ENCODE measurements at regions not wholly inside any gene's neighbourhood (a gene's known extent, or its start where the extent isn't known, plus 50 kb on each side); places are given as distances from the start of the nearest gene placed in this dataset.
"Not testable (repeated sequence)": the region's sequence is repeated elsewhere in the genome, so short reads cannot be mapped to it uniquely, and the experiment has no call there.

- no peak for DNase-seq (ENCODE audit: extremely low read depth, low read depth)
Measured at GRCh38 chr15:22258009-22258397, 177.7 kb downstream of the OR4M2 start.

GRCh38 chr15:22258398-22259150 lies 178.2 kb downstream of the OR4M2 start:
- DNase-seq (ENCODE audit: extremely low read depth, low read depth) = no peak

GRCh38 chr15:22259151-22259750 lies 178.9 kb downstream of the OR4M2 start:
- not testable (repeated sequence) for DNase-seq (ENCODE audit: extremely low read depth, low read depth)

GRCh38 chr15:22259881-22260421 lies 179.6 kb downstream of the OR4M2 start:
- no peak for DNase-seq (ENCODE audit: extremely low read depth, low read depth)

- peak; percentile 100 for DNase-seq (ENCODE audit: extremely low read depth, low read depth)
Measured at GRCh38 chr15:22262613-22263020, 182.3 kb downstream of the OR4M2 start.

GRCh38 chr15:22263738-22264137 lies 183.4 kb downstream of the OR4M2 start:
- peak; percentile 75 for DNase-seq (ENCODE audit: extremely low read depth, low read depth)

- not testable (repeated sequence) for DNase-seq (ENCODE audit: extremely low read depth, low read depth)
Measured at GRCh38 chr15:22264272-22264671, 183.9 kb downstream of the OR4M2 start.

- peak; percentile 82 for DNase-seq (ENCODE audit: extremely low read depth, low read depth)
Measured at GRCh38 chr15:22265056-22265945, 185.0 kb downstream of the OR4M2 start.

- DNase-seq (ENCODE audit: extremely low read depth, low read depth) = no peak
Measured at GRCh38 chr15:22265970-22266369, 185.6 kb downstream of the OR4M2 start.

GRCh38 chr15:22267761-22268160 lies 187.4 kb downstream of the OR4M2 start:
- DNase-seq (ENCODE audit: extremely low read depth, low read depth) = no peak

- DNase-seq (ENCODE audit: extremely low read depth, low read depth) = not testable (repeated sequence)
Measured at GRCh38 chr15:22268201-22268600, 187.9 kb downstream of the OR4M2 start.

GRCh38 chr15:22268654-22269053 lies 188.3 kb downstream of the OR4M2 start:
- DNase-seq (ENCODE audit: extremely low read depth, low read depth) = not testable (repeated sequence)

- DNase-seq (ENCODE audit: extremely low read depth, low read depth) = not testable (repeated sequence)
Measured at GRCh38 chr15:22272286-22273160, 186.2 kb upstream of the GOLGA6L22 start.

GRCh38 chr15:22273185-22273584 lies 185.5 kb upstream of the GOLGA6L22 start:
- not testable (repeated sequence) for DNase-seq (ENCODE audit: extremely low read depth, low read depth)

- not testable (repeated sequence) for DNase-seq (ENCODE audit: extremely low read depth, low read depth)
Measured at GRCh38 chr15:22274376-22274775, 184.3 kb upstream of the GOLGA6L22 start.

GRCh38 chr15:22280770-22281169 lies 177.9 kb upstream of the GOLGA6L22 start:
- DNase-seq (ENCODE audit: extremely low read depth, low read depth) = not testable (repeated sequence)

GRCh38 chr15:22282794-22283533 lies 175.7 kb upstream of the GOLGA6L22 start:
- DNase-seq (ENCODE audit: extremely low read depth, low read depth) = not testable (repeated sequence)

GRCh38 chr15:22284795-22285420 lies 173.8 kb upstream of the GOLGA6L22 start:
- DNase-seq (ENCODE audit: extremely low read depth, low read depth) = not testable (repeated sequence)

- not testable (repeated sequence) for DNase-seq (ENCODE audit: extremely low read depth, low read depth)
Measured at GRCh38 chr15:22291054-22291453, 167.6 kb upstream of the GOLGA6L22 start.

Data from NCI-H460 (cell line).